GM23338 (cell line): ENCODE measurements at regions not wholly inside any gene's neighbourhood (a gene's known extent, or its start where the extent isn't known, plus 50 kb on each side); places are given as distances from the start of the nearest gene placed in this dataset.

ENCODE experiments used
- ATAC-seq: fragments of 200-7000 bp; cut with Tn5 transposase; 3 replicates; pipeline ENCODE4 v1.9.1; 2020
- DNase-seq: peaks from one replicate; pipeline ENCODE4 v3.0.0-alpha.2; 2015; ENCODE audit warnings: low spot score
- H2AFZ ChIP-seq: fragments of 200-600 bp; sonication (generic); 2 replicates; pipeline ENCODE4 v1.8.0; 2016; ENCODE audit warnings: antibody characterized with exemption, mild to moderate bottlenecking, moderate library complexity
- H3F3A ChIP-seq: fragments of 200-600 bp; sonication (generic); replicated peaks from 2 replicates; pipeline ENCODE4 v1.8.0; 2017; ENCODE audit warnings: antibody characterized with exemption, mixed run types, low read depth
- H3K27ac ChIP-seq: fragments of 200-600 bp; sonication (generic); 2 replicates; pipeline ENCODE4 v1.6.1; 2016; ENCODE audit warnings: low read depth
- H3K27me3 ChIP-seq: fragments of 200-600 bp; sonication (generic); 2 replicates; pipeline ENCODE4 v1.8.0; 2016; ENCODE audit warnings: mild to moderate bottlenecking, mixed run types, moderate library complexity; ENCODE audit not compliant: insufficient read depth
- H3K36me3 ChIP-seq: fragments of 200-600 bp; sonication (generic); 2 replicates; pipeline ENCODE4 v1.8.0; 2016; ENCODE audit warnings: mild to moderate bottlenecking; ENCODE audit not compliant: insufficient read depth
- H3K4me1 ChIP-seq: fragments of 200-600 bp; sonication (generic); 2 replicates; pipeline ENCODE4 v1.8.0; 2016; ENCODE audit warnings: mild to moderate bottlenecking, moderate library complexity; ENCODE audit not compliant: insufficient read depth
- H3K4me2 ChIP-seq: fragments of 200-600 bp; sonication (generic); 2 replicates; pipeline ENCODE4 v1.7.1; 2017; ENCODE audit warnings: mixed run types
- H3K4me3 ChIP-seq: fragments of 200-600 bp; sonication (generic); 2 replicates; pipeline ENCODE4 v1.6.1; 2016; ENCODE audit warnings: mixed run types
- H3K79me2 ChIP-seq: fragments of 200-600 bp; sonication (generic); replicated peaks from 2 replicates; pipeline ENCODE4 v1.8.0; 2017; ENCODE audit warnings: mild to moderate bottlenecking; ENCODE audit not compliant: insufficient read depth
- H3K9me2 ChIP-seq: fragments of 200-600 bp; sonication (generic); 2 replicates; pipeline ENCODE4 v1.8.0; 2017; ENCODE audit not compliant: insufficient read depth
- H4K20me1 ChIP-seq: fragments of 200-600 bp; sonication (generic); replicated peaks from 2 replicates; pipeline ENCODE4 v1.8.0; 2017; ENCODE audit warnings: mild to moderate bottlenecking; ENCODE audit not compliant: insufficient read depth
- H3K27ac Mint-ChIP-seq: 2 replicates; pipeline ENCODE4 v1.8.0; 2020; ENCODE audit warnings: inconsistent platforms, mild to moderate bottlenecking, moderate library complexity, mixed read lengths
- H3K27me3 Mint-ChIP-seq: 3 replicates; pipeline ENCODE4 v1.8.0; 2022; ENCODE audit warnings: low read depth, mild to moderate bottlenecking, moderate library complexity, mixed read lengths, inconsistent platforms; ENCODE audit not compliant: insufficient read depth, poor library complexity
- H3K36me3 Mint-ChIP-seq: 3 replicates; pipeline ENCODE4 v1.8.0; 2021; ENCODE audit warnings: low read depth, mild to moderate bottlenecking, inconsistent platforms, moderate library complexity, mixed read lengths
- H3K4me1 Mint-ChIP-seq: 3 replicates; pipeline ENCODE4 v1.8.0; 2020; ENCODE audit warnings: mild to moderate bottlenecking, inconsistent platforms, mixed read lengths
- H3K4me3 Mint-ChIP-seq: 3 replicates; pipeline ENCODE4 v1.8.0; 2021; ENCODE audit warnings: moderate library complexity, mild to moderate bottlenecking, inconsistent platforms, mixed read lengths
- H3K9me3 Mint-ChIP-seq: 3 replicates; pipeline ENCODE4 v1.8.0; 2020; ENCODE audit warnings: moderate library complexity, mild to moderate bottlenecking, inconsistent platforms, mixed read lengths
- CREB1 ChIP-seq: fragments of 250-450 bp; sonication (Bioruptor Pico); IDR thresholded peaks from 2 replicates; pipeline ENCODE4 v1.5.0; 2020; ENCODE audit warnings: low read depth, mild to moderate bottlenecking, moderate library complexity
- EZH2 ChIP-seq: fragments of 200-600 bp; sonication (generic); IDR thresholded peaks from one replicate; pipeline ENCODE4 v1.8.0; 2017; ENCODE audit warnings: antibody characterized with exemption, mild to moderate bottlenecking, low read depth; ENCODE audit not compliant: unreplicated experiment
- EZH2phosphoT487 ChIP-seq: fragments of 200-600 bp; sonication (generic); IDR thresholded peaks from one replicate; pipeline ENCODE4 v1.8.1; 2018; ENCODE audit warnings: antibody characterized with exemption; ENCODE audit not compliant: unreplicated experiment
- JUNB ChIP-seq: IDR thresholded peaks from one replicate; pipeline ENCODE4 v1.6.1; 2016; ENCODE audit warnings: antibody characterized with exemption; ENCODE audit not compliant: unreplicated experiment
- TF ChIP-seq, protein P1 (sequence below): fragments of 250-450 bp; sonication (Bioruptor Pico); IDR thresholded peaks from 2 replicates; pipeline ENCODE4 v1.5.0; 2020; ENCODE audit warnings: mild to moderate bottlenecking, moderate library complexity
- TF ChIP-seq, protein P2 (sequence below): IDR thresholded peaks from 2 replicates; pipeline ENCODE4 v1.6.1; 2016; ENCODE audit warnings: antibody characterized with exemption
- TF ChIP-seq, protein P3 (sequence below), 2 experiments: fragments of 200-600 bp in 1 of 2; sonication (generic) in 1 of 2; conservative IDR thresholded peaks; 2 replicates each; pipeline versions ENCODE4 v1.5.1 to v1.6.1; 2016 to 2017; ENCODE audit warnings: antibody characterized with exemption in 2 of 2, low read depth in 2 of 2, mild to moderate bottlenecking in 2 of 2, moderate library complexity in 1 of 2

DNA sequence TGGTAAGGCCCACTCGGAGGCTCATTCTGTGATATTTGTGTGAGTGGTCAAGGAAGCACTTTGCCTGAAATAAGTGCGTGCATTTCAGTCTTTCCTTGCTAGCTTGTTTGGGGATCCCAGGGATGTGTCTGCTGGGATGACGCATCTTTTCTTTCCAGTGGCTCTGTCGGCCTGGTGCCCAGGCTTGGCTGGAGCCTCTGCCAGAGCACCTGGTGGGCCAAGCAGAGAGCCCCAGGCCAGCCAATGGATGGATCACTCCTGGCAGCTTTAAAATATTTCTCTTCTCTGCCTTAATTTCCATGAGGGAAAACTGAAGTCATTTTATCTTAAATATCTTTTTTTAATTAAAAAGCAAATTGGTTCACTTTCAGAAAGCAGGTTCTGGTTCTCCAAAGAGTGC, 501.8 kb upstream of the HS6ST1 start (continued):
- TF ChIP-seq, protein P1, sequence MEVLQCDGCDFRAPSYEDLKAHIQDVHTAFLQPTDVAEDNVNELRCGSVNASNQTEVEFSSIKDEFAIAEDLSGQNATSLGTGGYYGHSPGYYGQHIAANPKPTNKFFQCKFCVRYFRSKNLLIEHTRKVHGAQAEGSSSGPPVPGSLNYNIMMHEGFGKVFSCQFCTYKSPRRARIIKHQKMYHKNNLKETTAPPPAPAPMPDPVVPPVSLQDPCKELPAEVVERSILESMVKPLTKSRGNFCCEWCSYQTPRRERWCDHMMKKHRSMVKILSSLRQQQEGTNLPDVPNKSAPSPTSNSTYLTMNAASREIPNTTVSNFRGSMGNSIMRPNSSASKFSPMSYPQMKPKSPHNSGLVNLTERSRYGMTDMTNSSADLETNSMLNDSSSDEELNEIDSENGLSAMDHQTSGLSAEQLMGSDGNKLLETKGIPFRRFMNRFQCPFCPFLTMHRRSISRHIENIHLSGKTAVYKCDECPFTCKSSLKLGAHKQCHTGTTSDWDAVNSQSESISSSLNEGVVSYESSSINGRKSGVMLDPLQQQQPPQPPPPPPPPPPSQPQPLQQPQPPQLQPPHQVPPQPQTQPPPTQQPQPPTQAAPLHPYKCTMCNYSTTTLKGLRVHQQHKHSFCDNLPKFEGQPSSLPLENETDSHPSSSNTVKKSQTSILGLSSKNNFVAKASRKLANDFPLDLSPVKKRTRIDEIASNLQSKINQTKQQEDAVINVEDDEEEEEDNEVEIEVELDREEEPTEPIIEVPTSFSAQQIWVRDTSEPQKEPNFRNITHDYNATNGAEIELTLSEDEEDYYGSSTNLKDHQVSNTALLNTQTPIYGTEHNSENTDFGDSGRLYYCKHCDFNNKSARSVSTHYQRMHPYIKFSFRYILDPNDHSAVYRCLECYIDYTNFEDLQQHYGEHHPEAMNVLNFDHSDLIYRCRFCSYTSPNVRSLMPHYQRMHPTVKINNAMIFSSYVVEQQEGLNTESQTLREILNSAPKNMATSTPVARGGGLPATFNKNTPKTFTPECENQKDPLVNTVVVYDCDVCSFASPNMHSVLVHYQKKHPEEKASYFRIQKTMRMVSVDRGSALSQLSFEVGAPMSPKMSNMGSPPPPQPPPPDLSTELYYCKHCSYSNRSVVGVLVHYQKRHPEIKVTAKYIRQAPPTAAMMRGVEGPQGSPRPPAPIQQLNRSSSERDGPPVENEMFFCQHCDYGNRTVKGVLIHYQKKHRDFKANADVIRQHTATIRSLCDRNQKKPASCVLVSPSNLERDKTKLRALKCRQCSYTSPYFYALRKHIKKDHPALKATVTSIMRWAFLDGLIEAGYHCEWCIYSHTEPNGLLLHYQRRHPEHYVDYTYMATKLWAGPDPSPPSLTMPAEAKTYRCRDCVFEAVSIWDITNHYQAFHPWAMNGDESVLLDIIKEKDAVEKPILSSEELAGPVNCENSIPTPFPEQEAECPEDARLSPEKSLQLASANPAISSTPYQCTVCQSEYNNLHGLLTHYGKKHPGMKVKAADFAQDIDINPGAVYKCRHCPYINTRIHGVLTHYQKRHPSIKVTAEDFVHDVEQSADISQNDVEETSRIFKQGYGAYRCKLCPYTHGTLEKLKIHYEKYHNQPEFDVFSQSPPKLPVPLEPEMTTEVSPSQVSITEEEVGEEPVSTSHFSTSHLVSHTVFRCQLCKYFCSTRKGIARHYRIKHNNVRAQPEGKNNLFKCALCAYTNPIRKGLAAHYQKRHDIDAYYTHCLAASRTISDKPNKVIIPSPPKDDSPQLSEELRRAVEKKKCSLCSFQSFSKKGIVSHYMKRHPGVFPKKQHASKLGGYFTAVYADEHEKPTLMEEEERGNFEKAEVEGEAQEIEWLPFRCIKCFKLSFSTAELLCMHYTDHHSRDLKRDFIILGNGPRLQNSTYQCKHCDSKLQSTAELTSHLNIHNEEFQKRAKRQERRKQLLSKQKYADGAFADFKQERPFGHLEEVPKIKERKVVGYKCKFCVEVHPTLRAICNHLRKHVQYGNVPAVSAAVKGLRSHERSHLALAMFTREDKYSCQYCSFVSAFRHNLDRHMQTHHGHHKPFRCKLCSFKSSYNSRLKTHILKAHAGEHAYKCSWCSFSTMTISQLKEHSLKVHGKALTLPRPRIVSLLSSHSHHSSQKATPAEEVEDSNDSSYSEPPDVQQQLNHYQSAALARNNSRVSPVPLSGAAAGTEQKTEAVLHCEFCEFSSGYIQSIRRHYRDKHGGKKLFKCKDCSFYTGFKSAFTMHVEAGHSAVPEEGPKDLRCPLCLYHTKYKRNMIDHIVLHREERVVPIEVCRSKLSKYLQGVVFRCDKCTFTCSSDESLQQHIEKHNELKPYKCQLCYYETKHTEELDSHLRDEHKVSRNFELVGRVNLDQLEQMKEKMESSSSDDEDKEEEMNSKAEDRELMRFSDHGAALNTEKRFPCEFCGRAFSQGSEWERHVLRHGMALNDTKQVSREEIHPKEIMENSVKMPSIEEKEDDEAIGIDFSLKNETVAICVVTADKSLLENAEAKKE (CRISPR knock-in tag), result no peak
- no peak for TF ChIP-seq EZH2
- TF ChIP-seq, protein P2, sequence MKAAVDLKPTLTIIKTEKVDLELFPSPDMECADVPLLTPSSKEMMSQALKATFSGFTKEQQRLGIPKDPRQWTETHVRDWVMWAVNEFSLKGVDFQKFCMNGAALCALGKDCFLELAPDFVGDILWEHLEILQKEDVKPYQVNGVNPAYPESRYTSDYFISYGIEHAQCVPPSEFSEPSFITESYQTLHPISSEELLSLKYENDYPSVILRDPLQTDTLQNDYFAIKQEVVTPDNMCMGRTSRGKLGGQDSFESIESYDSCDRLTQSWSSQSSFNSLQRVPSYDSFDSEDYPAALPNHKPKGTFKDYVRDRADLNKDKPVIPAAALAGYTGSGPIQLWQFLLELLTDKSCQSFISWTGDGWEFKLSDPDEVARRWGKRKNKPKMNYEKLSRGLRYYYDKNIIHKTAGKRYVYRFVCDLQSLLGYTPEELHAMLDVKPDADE, result no peak

DNA sequence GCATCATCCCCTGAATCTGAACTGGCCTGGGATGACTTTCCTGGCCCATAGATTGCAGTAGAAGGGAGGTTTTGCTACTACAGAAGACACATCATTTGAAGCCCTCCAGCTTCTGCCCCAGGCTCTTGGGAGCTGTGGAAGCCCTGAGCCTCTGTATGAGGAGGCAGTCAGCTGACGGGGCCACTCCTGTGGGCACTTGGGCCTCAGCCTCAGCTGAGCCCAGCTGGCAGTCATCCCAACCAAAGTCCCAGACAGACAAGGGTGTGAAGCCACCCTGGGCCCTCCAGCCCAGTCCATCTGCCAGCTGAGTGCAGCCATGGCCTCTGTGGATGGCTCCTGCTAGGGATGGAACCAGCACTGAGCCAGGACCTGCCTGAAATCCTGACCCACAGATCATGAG, 502.3 kb upstream of the HS6ST1 start:
- DNase-seq, result no peak
- peaks cover 1% of the 10 kb centered on the region; the same call in 1 of the 3 replicates for H3K36me3 Mint-ChIP-seq
- Histone ChIP-seq H3K79me2 (no peaks in the 10 kb centered on the region), H4K20me1 (no peaks in the 10 kb centered on the region), H3K36me3 (no peaks in the 10 kb centered on the region), H3F3A (no peaks in the 10 kb centered on the region), H3K27ac (no peak overlapping the region), H3K27me3 (no peaks in the 10 kb centered on the region), H2AFZ (no peak overlapping the region), H3K4me3 (no peak overlapping the region), H3K9me2 (peaks cover 11% of the 10 kb centered on the region), H3K4me2 (no peak overlapping the region), H3K4me1 (no peaks in the 10 kb centered on the region)
- peaks cover 14% of the 10 kb centered on the region for H3K27me3 Mint-ChIP-seq
- peaks cover 9% of the 10 kb centered on the region; the same call in 2 of the 3 replicates for H3K4me1 Mint-ChIP-seq
- H3K9me3 Mint-ChIP-seq, result peaks cover 18% of the 10 kb centered on the region; the same call in 2 of the 3 replicates
- H3K27ac Mint-ChIP-seq, result no peak overlapping the region
- no peak overlapping the region for H3K4me3 Mint-ChIP-seq
- ATAC-seq, result no peak
- TF ChIP-seq JUNB (no peak), EZH2phosphoT487 (no peak), CREB1 (no peak)
- TF ChIP-seq, protein P1 (CRISPR knock-in tag), result no peak
- TF ChIP-seq, protein P3, sequence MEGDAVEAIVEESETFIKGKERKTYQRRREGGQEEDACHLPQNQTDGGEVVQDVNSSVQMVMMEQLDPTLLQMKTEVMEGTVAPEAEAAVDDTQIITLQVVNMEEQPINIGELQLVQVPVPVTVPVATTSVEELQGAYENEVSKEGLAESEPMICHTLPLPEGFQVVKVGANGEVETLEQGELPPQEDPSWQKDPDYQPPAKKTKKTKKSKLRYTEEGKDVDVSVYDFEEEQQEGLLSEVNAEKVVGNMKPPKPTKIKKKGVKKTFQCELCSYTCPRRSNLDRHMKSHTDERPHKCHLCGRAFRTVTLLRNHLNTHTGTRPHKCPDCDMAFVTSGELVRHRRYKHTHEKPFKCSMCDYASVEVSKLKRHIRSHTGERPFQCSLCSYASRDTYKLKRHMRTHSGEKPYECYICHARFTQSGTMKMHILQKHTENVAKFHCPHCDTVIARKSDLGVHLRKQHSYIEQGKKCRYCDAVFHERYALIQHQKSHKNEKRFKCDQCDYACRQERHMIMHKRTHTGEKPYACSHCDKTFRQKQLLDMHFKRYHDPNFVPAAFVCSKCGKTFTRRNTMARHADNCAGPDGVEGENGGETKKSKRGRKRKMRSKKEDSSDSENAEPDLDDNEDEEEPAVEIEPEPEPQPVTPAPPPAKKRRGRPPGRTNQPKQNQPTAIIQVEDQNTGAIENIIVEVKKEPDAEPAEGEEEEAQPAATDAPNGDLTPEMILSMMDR (conservative IDR thresholded peaks at IDR 0.05; ENCODE audit: low read depth in 2 of 2), result no peak
